ENCODE measurements at regions not wholly inside any gene's neighbourhood (a gene's known extent, or its start where the extent isn't known, plus 50 kb on each side); places are given as distances from the start of the nearest gene placed in this dataset.

GRCh38 chrX:35562395-35562794, 235.7 kb upstream of the MAGEB16 start:
- TF ChIP-seq CTCF (IDR thresholded peaks at IDR 0.05; ENCODE audit: low read depth, low read length) (no peak), POLR2A (IDR thresholded peaks at IDR 0.05; ENCODE audit: extremely low read depth, insufficient read length) (no peak), MAX (IDR thresholded peaks at IDR 0.05; ENCODE audit: low read depth, low read length) (no peak), MYC (IDR thresholded peaks at IDR 0.05; ENCODE audit: low read depth, low read length) (no peak)

Measured in NB4 (cell line).